MV-4-11 (cell line): ENCODE measurements at regions not wholly inside any gene's neighbourhood (a gene's known extent, or its start where the extent isn't known, plus 50 kb on each side); places are given as distances from the start of the nearest gene placed in this dataset.

Experiments
- DNase-seq: peaks from one replicate; lab custom pipeline; 2025; lab: John Stamatoyannopoulos, UW

DNA sequence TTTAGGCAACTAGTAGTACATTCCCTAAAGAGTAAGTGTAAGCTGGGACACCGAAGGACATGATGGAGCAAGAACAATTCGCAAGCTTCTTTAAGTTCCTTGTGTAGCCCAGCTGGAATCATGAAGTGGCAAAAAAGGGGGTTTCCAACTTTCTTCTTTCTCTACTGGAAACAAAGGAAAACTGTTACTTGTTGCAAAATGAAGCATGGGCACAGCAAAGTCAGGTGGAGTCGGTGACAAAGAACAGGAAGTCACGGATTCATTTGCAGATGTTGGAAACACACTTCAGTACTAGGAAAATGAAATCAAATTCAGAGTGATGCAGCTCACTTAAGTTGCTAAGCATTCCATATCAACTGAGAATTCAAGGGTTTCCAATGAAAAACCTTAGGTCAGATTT lies 706.9 kb upstream of the STXBP6 start:
- no peak for DNase-seq

DNA sequence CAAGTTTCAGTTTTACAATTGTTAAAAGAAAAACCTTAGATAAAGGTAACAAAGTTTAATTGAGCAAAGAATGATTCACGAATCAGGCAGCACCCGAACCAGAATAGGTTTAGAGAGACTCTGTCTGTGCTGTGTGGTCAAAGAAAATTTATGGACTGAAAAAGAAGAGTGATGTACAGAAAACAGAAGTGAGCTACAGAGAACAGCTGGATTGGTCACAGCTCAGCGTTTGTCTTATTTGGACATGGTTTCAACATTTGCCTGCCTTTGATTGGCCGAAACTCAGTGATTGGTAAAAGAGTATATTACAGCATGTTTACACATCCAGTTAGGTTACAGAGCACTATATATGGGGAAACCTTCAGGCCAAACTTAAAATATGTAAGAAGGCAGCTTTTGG lies 703.2 kb upstream of the STXBP6 start:
- DNase-seq, result no peak

DNA sequence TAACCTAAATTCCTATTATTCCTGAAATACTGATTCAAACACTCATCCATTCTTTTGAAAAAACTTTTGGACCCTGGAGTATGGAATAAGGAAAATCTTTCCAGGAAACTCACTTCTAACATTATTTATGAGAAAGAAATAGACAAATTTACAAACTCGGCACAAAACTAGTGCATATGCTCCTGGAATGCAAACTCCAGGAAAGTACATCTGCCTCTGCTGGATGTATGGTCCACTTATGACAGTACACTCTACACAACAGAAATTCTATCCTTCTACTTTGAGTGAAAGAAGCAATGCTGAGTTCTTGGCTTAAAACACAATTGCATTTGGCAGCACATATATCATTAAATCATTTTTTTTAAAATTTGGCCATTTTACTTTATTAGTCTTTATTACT lies 700.5 kb upstream of the STXBP6 start:
- no peak for DNase-seq
